ENCODE measurements at regions not wholly inside any gene's neighbourhood (a gene's known extent, or its start where the extent isn't known, plus 50 kb on each side); places are given as distances from the start of the nearest gene placed in this dataset.
"Not testable (repeated sequence)": the region's sequence is repeated elsewhere in the genome, so short reads cannot be mapped to it uniquely, and the experiment has no call there.

DNA sequence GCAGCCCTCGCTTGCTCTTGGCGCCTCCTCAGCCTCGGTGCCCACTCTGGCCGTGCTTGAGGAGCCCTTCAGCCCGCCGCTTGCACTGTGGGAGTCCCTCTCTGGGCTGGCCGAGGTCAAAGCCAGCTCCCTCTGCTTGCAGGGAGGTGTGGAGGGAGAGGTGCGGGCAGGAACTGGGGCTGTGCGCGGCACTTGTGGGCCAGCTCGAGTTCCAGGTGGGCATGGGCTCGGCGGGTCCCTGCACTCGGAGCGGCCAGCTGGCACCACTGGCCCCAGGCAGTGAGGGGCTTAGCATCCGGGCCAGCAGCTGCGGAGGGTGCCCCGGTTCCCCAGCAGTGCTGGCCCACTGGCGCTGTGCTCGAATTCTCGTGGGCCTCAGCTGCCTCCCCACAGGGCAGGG is 152.1 kb upstream of the SEMA3C start:
- TF ChIP-seq, protein P1, sequence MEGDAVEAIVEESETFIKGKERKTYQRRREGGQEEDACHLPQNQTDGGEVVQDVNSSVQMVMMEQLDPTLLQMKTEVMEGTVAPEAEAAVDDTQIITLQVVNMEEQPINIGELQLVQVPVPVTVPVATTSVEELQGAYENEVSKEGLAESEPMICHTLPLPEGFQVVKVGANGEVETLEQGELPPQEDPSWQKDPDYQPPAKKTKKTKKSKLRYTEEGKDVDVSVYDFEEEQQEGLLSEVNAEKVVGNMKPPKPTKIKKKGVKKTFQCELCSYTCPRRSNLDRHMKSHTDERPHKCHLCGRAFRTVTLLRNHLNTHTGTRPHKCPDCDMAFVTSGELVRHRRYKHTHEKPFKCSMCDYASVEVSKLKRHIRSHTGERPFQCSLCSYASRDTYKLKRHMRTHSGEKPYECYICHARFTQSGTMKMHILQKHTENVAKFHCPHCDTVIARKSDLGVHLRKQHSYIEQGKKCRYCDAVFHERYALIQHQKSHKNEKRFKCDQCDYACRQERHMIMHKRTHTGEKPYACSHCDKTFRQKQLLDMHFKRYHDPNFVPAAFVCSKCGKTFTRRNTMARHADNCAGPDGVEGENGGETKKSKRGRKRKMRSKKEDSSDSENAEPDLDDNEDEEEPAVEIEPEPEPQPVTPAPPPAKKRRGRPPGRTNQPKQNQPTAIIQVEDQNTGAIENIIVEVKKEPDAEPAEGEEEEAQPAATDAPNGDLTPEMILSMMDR (IDR thresholded peaks at IDR 0.05; ENCODE audit: unreplicated experiment): no peak
- intact Hi-C loops (cut with micrococcal nuclease): no loop called here
- Mint-ChIP-seq H3K4me1 (ENCODE audit: insufficient read depth, unreplicated experiment) (peaks cover 23% of the 10 kb centered on the region), H3K4me3 (ENCODE audit: unreplicated experiment) (no peak overlapping the region), H3K9me3 (ENCODE audit: unreplicated experiment) (no peaks in the 10 kb centered on the region), H3K36me3 (ENCODE audit: insufficient read depth, unreplicated experiment) (no peaks in the 10 kb centered on the region), H3K27ac (ENCODE audit: low read depth, unreplicated experiment) (no peak overlapping the region), H3K27me3 (ENCODE audit: insufficient read depth, unreplicated experiment) (no peaks in the 10 kb centered on the region)
- ChIA-PET POLR2A (no interaction called here), CTCF (interaction anchor here (0.7 to 1.9 kb wide), 5 partner anchors 26 to 399 kb away, joined by 3 to 8 read pairs (median 4); partner anchors contain the start of gene SEMA3C)
- no TSS peak for BruUV-seq (replicated peaks)
- DNase-seq (ENCODE audit: unreplicated experiment): no peak

DNA sequence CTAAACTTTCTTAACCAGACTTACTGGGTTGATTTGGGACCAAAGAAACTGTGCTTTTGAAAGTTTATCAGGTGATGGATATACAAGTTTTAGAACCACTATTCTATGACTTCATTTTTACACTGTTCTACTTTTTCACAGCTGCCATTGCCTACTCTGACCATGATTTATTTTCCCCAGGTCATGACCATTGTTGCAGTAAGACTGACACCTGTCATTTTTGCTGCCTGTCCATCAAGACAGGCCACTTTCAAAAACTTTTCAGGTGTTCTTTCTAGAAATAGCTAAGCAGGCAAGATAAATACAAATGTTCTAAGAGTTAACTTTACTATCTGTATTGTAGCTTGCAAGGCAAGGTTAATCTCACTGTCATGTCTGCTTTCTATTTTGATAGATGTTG is 147.9 kb upstream of the SEMA3C start:
- no peak overlapping the region for H3K4me3 Mint-ChIP-seq (ENCODE audit: unreplicated experiment)
- BruUV-seq (replicated peaks): no TSS peak
- CTCF ChIA-PET: interaction anchor here (0.5 to 0.8 kb wide), 3 partner anchors 71 to 395 kb away, joined by 3 read pairs; no protein-coding TSS in a partner anchor
- POLR2A ChIA-PET: interaction anchor here (1.3 kb wide), 1 partner anchor 54 kb away, joined by 5 read pairs; no protein-coding TSS in a partner anchor
- no peaks in the 10 kb centered on the region for H3K9me3 Mint-ChIP-seq (ENCODE audit: unreplicated experiment)
- TF ChIP-seq, protein P1 (IDR thresholded peaks at IDR 0.05; ENCODE audit: unreplicated experiment): no peak
- H3K27me3 Mint-ChIP-seq (ENCODE audit: insufficient read depth, unreplicated experiment): no peaks in the 10 kb centered on the region
- peaks cover 12% of the 10 kb centered on the region for H3K4me1 Mint-ChIP-seq (ENCODE audit: insufficient read depth, unreplicated experiment)
- no peaks in the 10 kb centered on the region for H3K36me3 Mint-ChIP-seq (ENCODE audit: insufficient read depth, unreplicated experiment)
- intact Hi-C loops (cut with micrococcal nuclease): no loop called here
- H3K27ac Mint-ChIP-seq (ENCODE audit: low read depth, unreplicated experiment): no peak overlapping the region
- DNase-seq (ENCODE audit: unreplicated experiment): no peak

DNA sequence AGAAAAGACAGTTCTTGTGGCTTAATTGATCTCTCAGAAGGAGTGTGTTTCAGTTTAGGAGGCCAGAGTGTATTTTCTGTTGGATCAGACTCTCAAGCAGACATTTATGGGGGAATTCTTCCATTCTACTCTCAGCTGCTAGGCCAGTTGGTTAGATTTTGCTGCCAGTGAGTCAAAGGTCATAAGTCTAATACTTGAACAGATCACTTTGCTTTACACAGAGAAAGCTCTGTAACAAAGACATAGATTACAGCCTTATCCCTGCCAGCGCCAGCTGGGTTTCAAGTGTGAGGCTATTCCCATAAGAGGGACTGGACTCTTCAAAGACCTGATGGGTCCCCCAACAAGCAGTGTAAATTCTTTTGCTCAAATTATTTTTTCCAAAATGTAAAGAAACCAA is 145.6 kb upstream of the SEMA3C start:
- no peak overlapping the region for H3K27ac Mint-ChIP-seq (ENCODE audit: low read depth, unreplicated experiment)
- CTCF ChIA-PET: no interaction called here
- TF ChIP-seq, protein P1 (IDR thresholded peaks at IDR 0.05; ENCODE audit: unreplicated experiment): no peak

DNA sequence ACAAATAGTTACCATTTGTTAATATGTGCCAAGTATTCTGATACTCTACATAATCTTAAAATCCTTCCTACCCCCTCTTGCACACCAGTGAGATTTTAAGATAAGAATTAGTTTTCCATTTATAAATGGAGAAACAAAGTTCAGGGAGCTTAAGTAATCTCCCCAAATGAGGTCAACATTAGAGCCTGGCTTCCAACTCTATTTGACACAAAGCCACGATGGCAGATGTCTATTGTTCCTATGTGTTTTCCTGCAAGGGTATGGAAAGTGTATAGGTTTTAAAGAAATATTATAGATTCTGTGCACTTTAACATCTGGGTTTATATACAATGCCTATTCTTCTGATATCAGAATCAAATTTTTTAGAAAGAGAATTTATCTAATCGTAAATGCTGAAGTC is 143.9 kb upstream of the SEMA3C start:
- POLR2A ChIA-PET: no interaction called here
- no peaks in the 10 kb centered on the region for H3K9me3 Mint-ChIP-seq (ENCODE audit: unreplicated experiment)
- no TSS peak for BruUV-seq (replicated peaks)
- TF ChIP-seq, protein P1 (IDR thresholded peaks at IDR 0.05; ENCODE audit: unreplicated experiment): no peak
- DNase-seq (ENCODE audit: unreplicated experiment): no peak
- H3K36me3 Mint-ChIP-seq (ENCODE audit: insufficient read depth, unreplicated experiment): no peaks in the 10 kb centered on the region
- CTCF ChIA-PET: interaction anchor here (1.6 kb wide), 1 partner anchor 142 kb away, joined by 4 read pairs; no protein-coding TSS in a partner anchor
- H3K27ac Mint-ChIP-seq (ENCODE audit: low read depth, unreplicated experiment): no peak overlapping the region
- H3K4me1 Mint-ChIP-seq (ENCODE audit: insufficient read depth, unreplicated experiment): peaks cover 12% of the 10 kb centered on the region
- H3K27me3 Mint-ChIP-seq (ENCODE audit: insufficient read depth, unreplicated experiment): no peaks in the 10 kb centered on the region
- no peak overlapping the region for H3K4me3 Mint-ChIP-seq (ENCODE audit: unreplicated experiment)
- intact Hi-C loops (cut with micrococcal nuclease): no loop called here

More for the DNA sequence above, 145.6 kb upstream of the SEMA3C start:
- intact Hi-C loops (cut with micrococcal nuclease): no loop called here
- no peaks in the 10 kb centered on the region for H3K9me3 Mint-ChIP-seq (ENCODE audit: unreplicated experiment)
- no peak for DNase-seq (ENCODE audit: unreplicated experiment)
- H3K36me3 Mint-ChIP-seq (ENCODE audit: insufficient read depth, unreplicated experiment): no peaks in the 10 kb centered on the region
- H3K27me3 Mint-ChIP-seq (ENCODE audit: insufficient read depth, unreplicated experiment): no peaks in the 10 kb centered on the region
- H3K4me3 Mint-ChIP-seq (ENCODE audit: unreplicated experiment): no peak overlapping the region
- BruUV-seq (replicated peaks): no TSS peak
- POLR2A ChIA-PET: no interaction called here
- H3K4me1 Mint-ChIP-seq (ENCODE audit: insufficient read depth, unreplicated experiment): peaks cover 12% of the 10 kb centered on the region

DNA sequence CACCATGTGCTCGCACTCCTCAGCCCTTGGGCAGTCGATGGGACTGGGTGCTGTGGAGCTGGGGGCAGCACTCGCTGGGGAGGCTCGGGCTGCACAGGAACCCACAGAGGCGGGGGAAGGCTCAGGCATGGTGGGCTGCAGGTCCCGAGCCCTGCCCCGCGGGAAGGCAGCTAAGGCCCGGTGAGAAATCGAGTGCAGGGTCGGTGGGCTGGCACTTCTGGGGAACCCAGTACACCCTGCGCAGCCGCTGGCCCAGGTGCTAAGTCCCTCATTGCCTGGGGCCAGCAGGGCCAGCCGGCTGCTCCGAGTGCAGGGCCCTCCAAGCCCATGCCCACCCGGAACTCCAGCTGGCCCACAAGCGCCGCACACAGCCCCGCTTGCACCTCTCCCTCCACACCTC is 138.6 kb upstream of the SEMA3C start:
- H3K36me3 Mint-ChIP-seq (ENCODE audit: insufficient read depth, unreplicated experiment); intact Hi-C loops (cut with micrococcal nuclease); POLR2A ChIA-PET; H3K4me3 Mint-ChIP-seq (ENCODE audit: unreplicated experiment); DNase-seq (ENCODE audit: unreplicated experiment); H3K27ac Mint-ChIP-seq (ENCODE audit: low read depth, unreplicated experiment); H3K9me3 Mint-ChIP-seq (ENCODE audit: unreplicated experiment); H3K4me1 Mint-ChIP-seq (ENCODE audit: insufficient read depth, unreplicated experiment); H3K27me3 Mint-ChIP-seq (ENCODE audit: insufficient read depth, unreplicated experiment); CTCF ChIA-PET; BruUV-seq (replicated peaks): not testable (repeated sequence)
